IMR-90 (cell line): ENCODE measurements at regions not wholly inside any gene's neighbourhood (a gene's known extent, or its start where the extent isn't known, plus 50 kb on each side); places are given as distances from the start of the nearest gene placed in this dataset.

Experiments used
- ATAC-seq: fragments of 200-7000 bp; cut with Tn5 transposase; 2 replicates; pipeline ENCODE4 v1.9.1; 2020; ENCODE audit warnings: low read depth, mild to moderate bottlenecking, moderate library complexity
- BruUV-seq: library from RNA; stranded (reverse); fragments of 400-500 nt; replicated peaks from 2 replicates; lab custom pipeline; 2021; lab: Mats Ljungman, UMichigan
- CTCF ChIA-PET: fragments of 300-600 bp; formaldehyde crosslinking; extraction: SDS; loops from one replicate; lab custom pipeline; 2021; ENCODE audit warnings: antibody characterized with exemption; lab: Yijun Ruan, JAX
- POLR2A ChIA-PET: fragments of 300-600 bp; sonication (Branson Sonifier 250); formaldehyde crosslinking; loops from one replicate; lab custom pipeline; 2022; ENCODE audit warnings: antibody characterized with exemption; ENCODE audit not compliant: unreplicated experiment; lab: Charles Lee
- DNase-seq: peaks from one replicate; pipeline ENCODE4 v3.0.0; 2013
- H2AFZ ChIP-seq: replicated peaks from 2 replicates; pipeline ENCODE3; 2013; ENCODE audit warnings: low read length, mild to moderate bottlenecking; ENCODE audit not compliant: poor library complexity
- H2AK5ac ChIP-seq: 2 replicates; pipeline ENCODE4 v1.6.1; 2013; ENCODE audit warnings: low read depth, low read length, inconsistent platforms
- H2AK9ac ChIP-seq: replicated peaks from 2 replicates; pipeline ENCODE3; 2013; ENCODE audit warnings: mild to moderate bottlenecking, low read depth, low read length, moderate library complexity; ENCODE audit not compliant: poor library complexity
- H2BK120ac ChIP-seq: 2 replicates; pipeline ENCODE4 v1.6.1; 2013; ENCODE audit warnings: low read depth, low read length, inconsistent platforms
- H2BK15ac ChIP-seq: 3 replicates; pipeline ENCODE4 v1.6.1; 2013; ENCODE audit warnings: low read depth, low read length, inconsistent platforms
- H2BK20ac ChIP-seq: 2 replicates; pipeline ENCODE4 v1.6.1; 2013; ENCODE audit warnings: low read depth, mild to moderate bottlenecking, inconsistent platforms, low read length, moderate library complexity
- H2BK5ac ChIP-seq: 2 replicates; pipeline ENCODE4 v1.6.1; 2013; ENCODE audit warnings: mild to moderate bottlenecking, low read depth, low read length, inconsistent platforms; ENCODE audit not compliant: poor library complexity, severe bottlenecking
- H3K14ac ChIP-seq: replicated peaks from 2 replicates; pipeline ENCODE4 v1.6.1; 2013; ENCODE audit warnings: low read depth, low read length, inconsistent platforms
- H3K18ac ChIP-seq: 2 replicates; pipeline ENCODE4 v1.6.1; 2013; ENCODE audit warnings: low read depth, low read length, control low read depth
- H3K23ac ChIP-seq: 2 replicates; pipeline ENCODE4 v1.6.1; 2013; ENCODE audit warnings: low read depth, low read length, inconsistent platforms
- H3K27ac ChIP-seq: 2 replicates; pipeline ENCODE4 v1.5.1; 2013; ENCODE audit warnings: mild to moderate bottlenecking, control low read depth, low read length; ENCODE audit not compliant: insufficient read depth
- H3K27me3 ChIP-seq: 2 replicates; pipeline ENCODE4 v1.6.1; 2013; ENCODE audit warnings: low read length; ENCODE audit not compliant: control insufficient read depth, insufficient read depth
- H3K36me3 ChIP-seq: 2 replicates; pipeline ENCODE4 v1.6.1; 2013; ENCODE audit warnings: low read length, mixed read lengths; ENCODE audit not compliant: control insufficient read depth, insufficient read depth
- H3K4ac ChIP-seq: 2 replicates; pipeline ENCODE4 v1.6.1; 2013; ENCODE audit warnings: low read depth, low read length, inconsistent platforms
- H3K4me1 ChIP-seq: 2 replicates; pipeline ENCODE4 v1.6.1; 2013; ENCODE audit warnings: low read length, mixed read lengths; ENCODE audit not compliant: control insufficient read depth, insufficient read depth
- H3K4me2 ChIP-seq: 2 replicates; pipeline ENCODE4 v1.6.1; 2013; ENCODE audit warnings: low read depth, mild to moderate bottlenecking, control low read depth, low read length, moderate library complexity
- H3K4me3 ChIP-seq: 2 replicates; pipeline ENCODE4 v1.5.1; 2013; ENCODE audit warnings: low read depth, mild to moderate bottlenecking, control low read depth, low read length, moderate library complexity; ENCODE audit not compliant: insufficient read depth
- H3K56ac ChIP-seq: 2 replicates; pipeline ENCODE4 v1.6.1; 2013; ENCODE audit warnings: low read length, inconsistent platforms; ENCODE audit not compliant: insufficient read depth; ENCODE audit errors: extremely low read depth
- H3K79me1 ChIP-seq, 2 experiments: 2 replicates each; pipeline ENCODE4 v1.6.1; 2013; ENCODE audit warnings: low read length in 2 of 2, inconsistent platforms in 1 of 2, low read depth in 1 of 2
- H3K9ac ChIP-seq: 2 replicates; pipeline ENCODE4 v1.6.1; 2013; ENCODE audit warnings: low read depth, low read length, control low read depth
- H3K9me1 ChIP-seq: 2 replicates; pipeline ENCODE4 v1.6.1; 2013; ENCODE audit warnings: low read length, inconsistent platforms; ENCODE audit not compliant: insufficient read depth
- H3K9me3 ChIP-seq: 2 replicates; pipeline ENCODE4 v1.6.1; 2013; ENCODE audit warnings: low read length; ENCODE audit not compliant: control insufficient read depth, insufficient read depth
- H4K20me1 ChIP-seq: 2 replicates; pipeline ENCODE4 v1.6.1; 2013; ENCODE audit warnings: low read length, inconsistent platforms; ENCODE audit not compliant: insufficient read depth
- H4K5ac ChIP-seq: 2 replicates; pipeline ENCODE4 v1.6.1; 2013; ENCODE audit warnings: mild to moderate bottlenecking, low read depth, low read length, control low read depth
- H4K8ac ChIP-seq, 2 experiments: 2 replicates each; pipeline ENCODE4 v1.6.1; 2013; ENCODE audit warnings: low read depth in 2 of 2, low read length in 2 of 2, control low read depth in 1 of 2, inconsistent platforms in 1 of 2
- H4K91ac ChIP-seq: 2 replicates; pipeline ENCODE4 v1.6.1; 2013; ENCODE audit warnings: low read depth, low read length, inconsistent platforms; ENCODE audit not compliant: insufficient read depth
- MXI1 ChIP-seq: IDR thresholded peaks from 2 replicates; pipeline ENCODE4 v1.6.1; 2012; ENCODE audit warnings: low read depth, mild to moderate bottlenecking, low read length, moderate library complexity, borderline replicate concordance
- RAD21 ChIP-seq: IDR thresholded peaks from 2 replicates; pipeline ENCODE4 v1.6.1; 2012; ENCODE audit warnings: low read length, improper control_type of control experiment
- WGBS, 2 experiments: methylation state at CpG; one replicate each; pipeline versions ENCODE4 v1.1.5 to v1.1.7; 2013; ENCODE audit warnings: missing lambda C conversion rate in 2 of 2; ENCODE audit not compliant: insufficient read length in 1 of 2; ENCODE audit errors: extremely low coverage in 2 of 2; 5-methylcytosine and 5-hydroxymethylcytosine counted together
- dilution Hi-C: fragments of 300-500 bp; cut with HindIII; formaldehyde crosslinking; loops from one replicate; pipeline ENCODE4 v1.14.3; 2018; ENCODE audit warnings: low sequenced_read_pairs; ENCODE audit not compliant: unreplicated experiment
- in situ Hi-C: fragments of 300-500 bp; cut with MboI; formaldehyde crosslinking; loops from 3 replicates; pipeline ENCODE4 v1.14.3; 2019; ENCODE audit warnings: low sequenced_read_pairs, inconsistent platforms, mixed read lengths
- intact Hi-C: fragments of 100-400 bp; cut with micrococcal nuclease; formaldehyde crosslinking; loops from 2 replicates; pipeline ENCODE4 v1.10.0; 2022

- Histone ChIP-seq H2BK5ac (no peak overlapping the region), H3K18ac (no peak overlapping the region), H3K4ac (no peak overlapping the region), H3K9me1 (no peaks in the 10 kb centered on the region), H2AFZ (no peak overlapping the region), H4K91ac (no peak overlapping the region), H2AK5ac (no peak overlapping the region), H3K4me3 (no peak overlapping the region), H3K79me1 (no peaks in the 10 kb centered on the region), H3K27ac (no peak overlapping the region), H3K4me2 (no peak overlapping the region), H2AK9ac (no peak overlapping the region), H3K14ac (no peak overlapping the region), H2BK20ac (no peak overlapping the region), H4K5ac (no peak overlapping the region), H3K27me3 (no peaks in the 10 kb centered on the region), H3K36me3 (no peaks in the 10 kb centered on the region), H2BK15ac (no peak overlapping the region), H3K4me1 (no peaks in the 10 kb centered on the region), H3K9me3 (no peaks in the 10 kb centered on the region), H3K56ac (no peak overlapping the region), H3K9ac (no peak overlapping the region), H2BK120ac (no peak overlapping the region), H3K23ac (no peak overlapping the region), H4K8ac (no peak overlapping the region), H4K20me1 (no peaks in the 10 kb centered on the region)
- WGBS, 2 experiments = no CpG with 5 or more reads among the region's 3 CpGs
- CTCF ChIA-PET = no interaction called here
- ATAC-seq (no peak), DNase-seq (no peak)
- in situ Hi-C loops (loop anchor here (10.0 kb wide), 1 partner anchor 239 kb away; no protein-coding TSS in a partner anchor), dilution Hi-C loops (no loop called here), intact Hi-C loops (no loop called here)
- TF ChIP-seq RAD21 (no peak), MXI1 (no peak)
- POLR2A ChIA-PET = no interaction called here
- BruUV-seq = no TSS peak
Observed at GRCh38 chr17:51533821-51534220, 273.5 kb downstream of the UTP18 start.
